Prostate gland (tissue), 2 donors: ENCODE measurements at regions not wholly inside any gene's neighbourhood (a gene's known extent, or its start where the extent isn't known, plus 50 kb on each side); places are given as distances from the start of the nearest gene placed in this dataset.

Experiments used
- CTCF ChIP-seq, 4 experiments: fragments of 200-600 bp in 2 of 4; fragments of 450-650 bp in 2 of 4; sonication (generic) in 2 of 4; IDR thresholded peaks; 1 replicate in 3 of 4; 2 replicates in 1 of 4; pipeline ENCODE4 v1.5.1; 2016 to 2019; ENCODE audit warnings: antibody characterized with exemption in 4 of 4, mild to moderate bottlenecking in 2 of 4, moderate library complexity in 2 of 4
- POLR2A ChIP-seq: fragments of 450-650 bp; IDR thresholded peaks from one replicate; pipeline ENCODE4 v1.6.1; 2016; ENCODE audit warnings: antibody characterized with exemption, mild to moderate bottlenecking
- POLR2AphosphoS5 ChIP-seq: sonication (generic); formaldehyde crosslinking; IDR thresholded peaks from one replicate; pipeline ENCODE4 v1.6.1; 2017; ENCODE audit warnings: antibody characterized with exemption

GRCh38 chr3:73298243-73299183 is 237.1 kb downstream of the EBLN2 start:
- TF ChIP-seq CTCF (IDR thresholded peaks at IDR 0.05), result no peak
- no peak for TF ChIP-seq POLR2A
- no peak for TF ChIP-seq POLR2AphosphoS5
